ENCODE measurements at regions not wholly inside any gene's neighbourhood (a gene's known extent, or its start where the extent isn't known, plus 50 kb on each side); places are given as distances from the start of the nearest gene placed in this dataset.

DNA sequence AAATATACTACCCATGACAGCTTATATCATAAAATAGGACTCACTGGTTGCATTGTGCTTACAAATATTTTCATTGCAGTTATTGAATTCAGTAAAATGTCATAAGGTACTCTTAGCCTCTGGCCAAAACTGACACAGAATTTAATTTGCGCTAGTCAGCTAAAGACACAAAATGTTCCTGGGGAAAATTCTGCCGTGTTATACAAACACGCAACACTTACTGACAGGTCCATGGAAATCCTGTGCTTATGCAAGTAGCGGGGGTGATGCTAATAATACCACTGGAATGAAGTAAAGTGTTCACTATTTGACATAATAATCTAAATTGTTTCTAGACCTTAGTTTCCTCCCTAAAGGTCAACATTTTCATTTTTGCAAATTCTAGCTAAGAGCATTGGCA lies 354.4 kb upstream of the RSPO3 start:
- peaks cover 0 to 28% (median 11%) of the 10 kb centered on the region in 4 donors for H3K4me1 ChIP-seq

DNA sequence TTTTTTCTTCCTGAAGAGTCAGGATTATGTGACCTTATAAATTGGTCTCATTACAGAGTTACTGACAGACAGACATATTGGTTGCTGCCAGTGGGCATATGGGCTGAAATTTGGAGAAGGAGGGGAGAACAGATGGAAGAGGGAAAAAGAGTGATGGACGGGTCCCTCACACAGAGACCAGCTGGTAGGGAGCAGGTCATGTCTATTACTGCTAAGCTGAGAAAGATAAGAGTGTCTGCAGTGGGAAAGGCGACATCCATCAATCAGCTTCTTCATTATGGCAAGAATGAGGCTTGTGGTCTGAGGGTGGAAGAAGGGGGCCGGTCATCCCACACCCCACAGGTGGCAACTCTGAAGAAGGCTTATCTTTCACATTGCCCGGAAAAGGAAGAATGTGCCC lies 353.8 kb upstream of the RSPO3 start:
- Histone ChIP-seq H3K4me3 (no peak overlapping the region), H3K4me1 (peaks cover 0 to 28% (median 11%) of the 10 kb centered on the region in 4 donors), H3K27me3 (no peaks in the 10 kb centered on the region), H3K27ac (peak overlapping the region in 1 of 4 donors; percentile 82), H3K36me3 (no peaks in the 10 kb centered on the region), H3K9me3 (no peaks in the 10 kb centered on the region)
- DNase-seq, result no peak
- intact Hi-C loops (cut with DNase I), result no loop called here
- WGBS, 2 donors, result 53 to 66% methylated on average over 4 of the region's 4 CpGs
- TF ChIP-seq EP300 (IDR thresholded peaks at IDR 0.05), result no peak
- no peak for TF ChIP-seq POLR2AphosphoS5 (IDR thresholded peaks at IDR 0.05)
- TF ChIP-seq, protein P1, sequence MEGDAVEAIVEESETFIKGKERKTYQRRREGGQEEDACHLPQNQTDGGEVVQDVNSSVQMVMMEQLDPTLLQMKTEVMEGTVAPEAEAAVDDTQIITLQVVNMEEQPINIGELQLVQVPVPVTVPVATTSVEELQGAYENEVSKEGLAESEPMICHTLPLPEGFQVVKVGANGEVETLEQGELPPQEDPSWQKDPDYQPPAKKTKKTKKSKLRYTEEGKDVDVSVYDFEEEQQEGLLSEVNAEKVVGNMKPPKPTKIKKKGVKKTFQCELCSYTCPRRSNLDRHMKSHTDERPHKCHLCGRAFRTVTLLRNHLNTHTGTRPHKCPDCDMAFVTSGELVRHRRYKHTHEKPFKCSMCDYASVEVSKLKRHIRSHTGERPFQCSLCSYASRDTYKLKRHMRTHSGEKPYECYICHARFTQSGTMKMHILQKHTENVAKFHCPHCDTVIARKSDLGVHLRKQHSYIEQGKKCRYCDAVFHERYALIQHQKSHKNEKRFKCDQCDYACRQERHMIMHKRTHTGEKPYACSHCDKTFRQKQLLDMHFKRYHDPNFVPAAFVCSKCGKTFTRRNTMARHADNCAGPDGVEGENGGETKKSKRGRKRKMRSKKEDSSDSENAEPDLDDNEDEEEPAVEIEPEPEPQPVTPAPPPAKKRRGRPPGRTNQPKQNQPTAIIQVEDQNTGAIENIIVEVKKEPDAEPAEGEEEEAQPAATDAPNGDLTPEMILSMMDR (IDR thresholded peaks at IDR 0.05), result no peak
- no peak for TF ChIP-seq POLR2A (IDR thresholded peaks at IDR 0.05)

More for the DNA sequence above, 354.4 kb upstream of the RSPO3 start:
- Histone ChIP-seq H3K9me3 (no peaks in the 10 kb centered on the region), H3K27me3 (no peaks in the 10 kb centered on the region), H3K4me3 (no peak overlapping the region), H3K36me3 (no peaks in the 10 kb centered on the region), H3K27ac (peak overlapping the region in 2 of 4 donors; percentile 21 to 82)
- intact Hi-C loops (cut with DNase I), result no loop called here
- DNase-seq, result no peak
- 83 to 87% methylated on average over 4 of the region's 4 CpGs for WGBS, 2 donors
- TF ChIP-seq POLR2AphosphoS5 (IDR thresholded peaks at IDR 0.05) (peak in 2 of 4 donors; percentile 25 to 30), EP300 (IDR thresholded peaks at IDR 0.05) (no peak), POLR2A (IDR thresholded peaks at IDR 0.05) (no peak)
- TF ChIP-seq, protein P1 (IDR thresholded peaks at IDR 0.05), result no peak

DNA sequence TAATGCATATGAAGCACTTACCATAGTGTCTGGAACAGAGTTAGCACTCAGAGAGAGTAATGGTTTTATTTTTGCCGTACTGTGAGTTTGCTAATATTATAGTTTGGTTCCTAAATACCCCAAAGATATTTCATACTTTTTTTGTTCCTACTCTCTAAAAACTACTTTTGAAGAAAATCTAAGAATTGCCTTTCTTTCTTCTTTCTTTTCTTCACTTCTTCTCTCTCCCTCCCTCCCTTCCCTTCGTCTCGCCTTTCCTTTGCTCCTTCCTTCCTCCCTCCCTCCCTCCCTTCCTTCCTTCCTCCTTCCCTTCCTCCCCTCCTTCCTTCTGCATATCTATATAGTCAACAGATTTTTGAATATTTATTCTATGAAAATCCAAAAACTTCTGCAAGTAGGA lies 351.7 kb upstream of the RSPO3 start:
- DNase-seq, result no peak
- Histone ChIP-seq H3K36me3 (no peaks in the 10 kb centered on the region), H3K27me3 (no peaks in the 10 kb centered on the region), H3K4me3 (no peak overlapping the region), H3K9me3 (no peaks in the 10 kb centered on the region), H3K4me1 (peaks cover 0 to 22% (median 6%) of the 10 kb centered on the region in 4 donors), H3K27ac (no peak overlapping the region)
- no peak for TF ChIP-seq EP300 (IDR thresholded peaks at IDR 0.05)
- TF ChIP-seq POLR2AphosphoS5 (IDR thresholded peaks at IDR 0.05), result no peak
- TF ChIP-seq POLR2A (IDR thresholded peaks at IDR 0.05), result no peak
- TF ChIP-seq, protein P1 (IDR thresholded peaks at IDR 0.05), result no peak
- intact Hi-C loops (cut with DNase I), result no loop called here
- 63 to 80% methylated on average over 3 of the region's 3 CpGs for WGBS, 2 donors

- TF ChIP-seq POLR2A (IDR thresholded peaks at IDR 0.05) (no peak), EP300 (IDR thresholded peaks at IDR 0.05) (no peak), POLR2AphosphoS5 (IDR thresholded peaks at IDR 0.05) (no peak)
- TF ChIP-seq, protein P1 (IDR thresholded peaks at IDR 0.05), result no peak
- Histone ChIP-seq H3K27ac (no peak overlapping the region), H3K36me3 (no peaks in the 10 kb centered on the region), H3K9me3 (no peaks in the 10 kb centered on the region), H3K4me3 (no peak overlapping the region), H3K4me1 (peaks cover 0 to 15% (median 4%) of the 10 kb centered on the region in 4 donors), H3K27me3 (no peaks in the 10 kb centered on the region)
- WGBS, 2 donors, result 84 to 85% methylated on average over 1 of the region's 1 CpG
- no peak for DNase-seq
- intact Hi-C loops (cut with DNase I), result no loop called here
Measured at GRCh38 chr6:126767711-126768110, 350.8 kb upstream of the RSPO3 start.

- 17 to 49% methylated on average over 1 of the region's 1 CpG for WGBS, 2 donors
- Histone ChIP-seq H3K4me1 (no peaks in the 10 kb centered on the region), H3K27me3 (no peaks in the 10 kb centered on the region), H3K4me3 (no peak overlapping the region), H3K36me3 (no peaks in the 10 kb centered on the region), H3K27ac (no peak overlapping the region), H3K9me3 (no peaks in the 10 kb centered on the region)
- intact Hi-C loops (cut with DNase I), result no loop called here
- no peak for TF ChIP-seq EP300 (IDR thresholded peaks at IDR 0.05)
- TF ChIP-seq, protein P1 (IDR thresholded peaks at IDR 0.05), result no peak
- TF ChIP-seq POLR2AphosphoS5 (IDR thresholded peaks at IDR 0.05), result no peak
- TF ChIP-seq POLR2A (IDR thresholded peaks at IDR 0.05), result no peak
- DNase-seq, result no peak
Measured at GRCh38 chr6:126770176-126770575, 348.3 kb upstream of the RSPO3 start.
